SK-N-SH treated with all-trans-retinoic acid at 6 μM for 48 hours (cell line): ENCODE measurements at regions not wholly inside any gene's neighbourhood (a gene's known extent, or its start where the extent isn't known, plus 50 kb on each side); places are given as distances from the start of the nearest gene placed in this dataset.

Source experiments
- ZC3H10 ChIP-seq: fragments of 250-450 bp; sonication (Bioruptor Pico); IDR thresholded peaks from 2 replicates; pipeline ENCODE4 v1.5.1; 2021; ENCODE audit warnings: mild to moderate bottlenecking, moderate library complexity
- ZFP3 ChIP-seq: fragments of 250-450 bp; sonication (Bioruptor Pico); IDR thresholded peaks from 2 replicates; pipeline ENCODE4 v1.5.0; 2020; ENCODE audit warnings: mild to moderate bottlenecking, moderate library complexity
- TF ChIP-seq, protein P1 (sequence below): fragments of 250-450 bp; sonication (Bioruptor Pico); IDR thresholded peaks from 2 replicates; pipeline ENCODE4 v1.8.0; 2020; ENCODE audit warnings: mild to moderate bottlenecking, moderate library complexity, borderline replicate concordance

DNA sequence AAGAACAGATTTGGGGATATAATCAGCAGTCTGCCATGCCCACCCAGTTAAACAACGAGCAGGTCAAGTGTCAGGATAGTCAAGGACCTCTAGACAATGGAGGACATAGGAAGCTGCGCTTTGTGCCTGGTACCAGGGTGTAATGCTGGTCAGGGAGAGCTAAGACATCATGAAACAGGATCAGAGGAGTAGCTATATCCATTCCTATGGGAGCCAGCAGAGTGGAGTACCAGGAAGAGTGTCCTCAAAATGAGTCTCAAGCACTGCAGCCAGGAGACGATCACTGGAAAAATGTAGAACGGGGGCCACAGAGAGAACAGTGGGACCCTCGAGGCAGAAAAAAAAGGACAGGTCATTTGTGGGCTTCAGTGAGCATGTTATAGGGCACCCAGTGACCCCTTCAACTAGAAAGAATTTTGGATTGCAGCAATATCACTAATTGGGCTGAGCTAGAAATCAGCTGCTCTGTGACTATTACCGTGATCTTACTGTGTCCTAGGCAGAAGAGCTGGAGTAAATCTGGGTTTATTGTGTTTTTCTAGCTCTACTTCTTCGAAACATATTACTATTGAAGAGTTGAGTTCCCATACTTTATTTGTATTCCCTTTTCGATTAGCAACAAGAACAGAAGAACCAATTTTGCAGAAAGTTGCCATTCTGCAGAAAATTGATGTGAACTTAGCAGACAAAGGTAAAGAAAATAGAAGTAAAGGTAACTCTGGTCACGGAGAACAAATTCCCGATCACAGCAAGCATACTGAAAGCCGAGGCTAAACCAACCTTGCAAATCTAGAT, 319.6 kb downstream of the AHR start:
- no peak for TF ChIP-seq ZC3H10 (CRISPR knock-in tag)
- TF ChIP-seq, protein P1, sequence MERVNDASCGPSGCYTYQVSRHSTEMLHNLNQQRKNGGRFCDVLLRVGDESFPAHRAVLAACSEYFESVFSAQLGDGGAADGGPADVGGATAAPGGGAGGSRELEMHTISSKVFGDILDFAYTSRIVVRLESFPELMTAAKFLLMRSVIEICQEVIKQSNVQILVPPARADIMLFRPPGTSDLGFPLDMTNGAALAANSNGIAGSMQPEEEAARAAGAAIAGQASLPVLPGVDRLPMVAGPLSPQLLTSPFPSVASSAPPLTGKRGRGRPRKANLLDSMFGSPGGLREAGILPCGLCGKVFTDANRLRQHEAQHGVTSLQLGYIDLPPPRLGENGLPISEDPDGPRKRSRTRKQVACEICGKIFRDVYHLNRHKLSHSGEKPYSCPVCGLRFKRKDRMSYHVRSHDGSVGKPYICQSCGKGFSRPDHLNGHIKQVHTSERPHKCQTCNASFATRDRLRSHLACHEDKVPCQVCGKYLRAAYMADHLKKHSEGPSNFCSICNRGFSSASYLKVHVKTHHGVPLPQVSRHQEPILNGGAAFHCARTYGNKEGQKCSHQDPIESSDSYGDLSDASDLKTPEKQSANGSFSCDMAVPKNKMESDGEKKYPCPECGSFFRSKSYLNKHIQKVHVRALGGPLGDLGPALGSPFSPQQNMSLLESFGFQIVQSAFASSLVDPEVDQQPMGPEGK (CRISPR knock-in tag), result no peak
- no peak for TF ChIP-seq ZFP3
